Esophagus squamous epithelium (tissue), 5 donors: ENCODE measurements at regions not wholly inside any gene's neighbourhood (a gene's known extent, or its start where the extent isn't known, plus 50 kb on each side); places are given as distances from the start of the nearest gene placed in this dataset.
A peak's percentile ranks its signal among the peaks of the same experiment; 100 is the strongest.

Source experiments
- DNase-seq: peaks from one replicate; lab custom pipeline; 2025; lab: John Stamatoyannopoulos, UW
- H3K27ac ChIP-seq, 4 donors: fragments of 200-600 bp; sonication (generic); one replicate each; pipeline ENCODE4 v1.5.1; 2016 to 2019; ENCODE audit warnings: mild to moderate bottlenecking in 1 of 4
- H3K27me3 ChIP-seq, 4 donors: fragments of 200-600 bp; sonication (generic); 1 replicate in 3 of 4; 2 replicates in 1 of 4; pipeline versions ENCODE4 v1.5.1 to v1.6.0; 2017 to 2021; ENCODE audit warnings: antibody characterized with exemption in 1 of 4
- H3K36me3 ChIP-seq, 3 donors: fragments of 200-600 bp; sonication (generic); one replicate each; pipeline ENCODE4 v1.5.1; 2016 to 2019
- H3K4me1 ChIP-seq, 3 donors: fragments of 200-600 bp; sonication (generic); one replicate each; pipeline ENCODE4 v1.5.1; 2017 to 2019
- H3K4me3 ChIP-seq, 4 donors: fragments of 200-600 bp; sonication (generic); 1 replicate in 3 of 4; 2 replicates in 1 of 4; pipeline ENCODE4 v1.5.1; 2016 to 2019; ENCODE audit warnings: mild to moderate bottlenecking in 2 of 4, moderate library complexity in 1 of 4
- H3K9me3 ChIP-seq, 3 donors: fragments of 200-600 bp; sonication (generic); one replicate each; pipeline ENCODE4 v1.5.1; 2016 to 2019
- CTCF ChIP-seq, 6 experiments: fragments of 450-650 bp in 4 of 6; fragments of 200-600 bp in 2 of 6; sonication (generic) in 2 of 6; IDR thresholded peaks; one replicate each; pipeline ENCODE4 v1.5.1; 2016 to 2019; ENCODE audit warnings: antibody characterized with exemption in 6 of 6, mild to moderate bottlenecking in 4 of 6, moderate library complexity in 4 of 6
- POLR2A ChIP-seq, 4 donors: fragments of 450-650 bp; IDR thresholded peaks; one replicate each; pipeline ENCODE4 v1.6.1; 2017; ENCODE audit warnings: antibody characterized with exemption in 4 of 4, mild to moderate bottlenecking in 4 of 4, moderate library complexity in 3 of 4
- WGBS, 2 donors: methylation state at CpG; one replicate each; pipeline ENCODE4 v1.1.5; 2018; 5-methylcytosine and 5-hydroxymethylcytosine counted together
- intact Hi-C: fragments of 100-400 bp; cut with DNase I; formaldehyde crosslinking; loops from one replicate; pipeline ENCODE4 v1.15.0; 2022
- donor health status: DM: yes; HTN: yes; CAD: no.

GRCh38 chr20:7094438-7094997 is 327.0 kb downstream of the BMP2 start:
- no peak overlapping the region for H3K4me3 ChIP-seq
- intact Hi-C loops = no loop called here
- no peak for TF ChIP-seq POLR2A (IDR thresholded peaks at IDR 0.05)
- peak in 5 of 6 experiments; percentile 32 to 73 (median 44) for TF ChIP-seq CTCF (IDR thresholded peaks at IDR 0.05)
- no peaks in the 10 kb centered on the region for H3K27me3 ChIP-seq
- 27% methylated on average over 7 of the region's 7 CpGs for WGBS, 2 donors
- DNase-seq = no peak
- H3K36me3 ChIP-seq = no peaks in the 10 kb centered on the region
- no peak overlapping the region for H3K27ac ChIP-seq
- peaks cover 0 to 7% (median 0%) of the 10 kb centered on the region in 3 donors for H3K9me3 ChIP-seq
- no peaks in the 10 kb centered on the region for H3K4me1 ChIP-seq

- Histone ChIP-seq H3K9me3 (no peaks in the 10 kb centered on the region), H3K36me3 (no peaks in the 10 kb centered on the region), H3K4me3 (no peak overlapping the region), H3K27ac (no peak overlapping the region), H3K27me3 (no peaks in the 10 kb centered on the region), H3K4me1 (no peaks in the 10 kb centered on the region)
- intact Hi-C loops = no loop called here
- no peak for DNase-seq
- TF ChIP-seq CTCF (IDR thresholded peaks at IDR 0.05) = no peak
- WGBS, 2 donors = 75 to 79% methylated on average over 4 of the region's 4 CpGs
Measured at GRCh38 chr20:7106910-7107309, 339.4 kb downstream of the BMP2 start.

- Histone ChIP-seq H3K4me1 (no peaks in the 10 kb centered on the region), H3K9me3 (no peaks in the 10 kb centered on the region), H3K27ac (no peak overlapping the region), H3K4me3 (no peak overlapping the region), H3K36me3 (no peaks in the 10 kb centered on the region), H3K27me3 (no peaks in the 10 kb centered on the region)
- 53 to 70% methylated on average over 2 of the region's 2 CpGs for WGBS, 2 donors
- no peak for TF ChIP-seq CTCF (IDR thresholded peaks at IDR 0.05)
- no peak for TF ChIP-seq POLR2A (IDR thresholded peaks at IDR 0.05)
- no peak for DNase-seq
- intact Hi-C loops = no loop called here
Measured at GRCh38 chr20:7108929-7109328, 341.4 kb downstream of the BMP2 start.

- no peaks in the 10 kb centered on the region for H3K36me3 ChIP-seq
- H3K27me3 ChIP-seq = no peaks in the 10 kb centered on the region
- no peak overlapping the region for H3K27ac ChIP-seq
- H3K4me1 ChIP-seq = no peaks in the 10 kb centered on the region
- no peak for DNase-seq
- intact Hi-C loops = no loop called here
- TF ChIP-seq POLR2A (IDR thresholded peaks at IDR 0.05) (no peak), CTCF (IDR thresholded peaks at IDR 0.05) (peak in 4 of 6 experiments; percentile 5 to 43 (median 14))
- 42 to 53% methylated on average over 14 of the region's 14 CpGs for WGBS, 2 donors
- no peaks in the 10 kb centered on the region for H3K9me3 ChIP-seq
- H3K4me3 ChIP-seq = no peak overlapping the region
Measured at GRCh38 chr20:7113577-7114466, 346.3 kb downstream of the BMP2 start.

- intact Hi-C loops = no loop called here
- no peak for DNase-seq
- Histone ChIP-seq H3K4me1 (no peaks in the 10 kb centered on the region), H3K36me3 (no peaks in the 10 kb centered on the region), H3K4me3 (no peak overlapping the region), H3K27ac (no peak overlapping the region), H3K27me3 (no peaks in the 10 kb centered on the region), H3K9me3 (no peaks in the 10 kb centered on the region)
- WGBS, 2 donors = 83 to 95% methylated on average over 2 of the region's 2 CpGs
- TF ChIP-seq POLR2A (IDR thresholded peaks at IDR 0.05) (no peak), CTCF (IDR thresholded peaks at IDR 0.05) (no peak)
Measured at GRCh38 chr20:7123457-7123856, 356.0 kb downstream of the BMP2 start.
